BLaER1 (cell line): ENCODE measurements at regions not wholly inside any gene's neighbourhood (a gene's known extent, or its start where the extent isn't known, plus 50 kb on each side); places are given as distances from the start of the nearest gene placed in this dataset.
A peak's percentile ranks its signal among the peaks of the same experiment; 100 is the strongest.

Experiments used
- H3K27ac ChIP-seq: shearing (Covaris generic); formaldehyde crosslinking; 2 replicates; pipeline ENCODE4 v1.8.1; 2022
- H3K27me3 ChIP-seq: shearing (Covaris generic); formaldehyde crosslinking; 2 replicates; pipeline ENCODE4 v1.8.1; 2022
- H3K36me3 ChIP-seq: shearing (Covaris generic); formaldehyde crosslinking; 2 replicates; pipeline ENCODE4 v1.8.1; 2022
- H3K4me1 ChIP-seq: shearing (Covaris generic); formaldehyde crosslinking; 2 replicates; pipeline ENCODE4 v1.8.1; 2022
- H3K4me2 ChIP-seq: shearing (Covaris generic); formaldehyde crosslinking; 2 replicates; pipeline ENCODE4 v1.8.1; 2022
- H3K4me3 ChIP-seq: shearing (Covaris generic); formaldehyde crosslinking; 2 replicates; pipeline ENCODE4 v1.8.1; 2022
- H3K9ac ChIP-seq: shearing (Covaris generic); formaldehyde crosslinking; 2 replicates; pipeline ENCODE4 v1.8.1; 2022
- H3K9me3 ChIP-seq: shearing (Covaris generic); formaldehyde crosslinking; 2 replicates; pipeline ENCODE4 v1.8.1; 2022
- H4K20me1 ChIP-seq: shearing (Covaris generic); formaldehyde crosslinking; 2 replicates; pipeline ENCODE4 v1.8.1; 2022
- Cebpa-rat ChIP-seq: shearing (Covaris generic); IDR thresholded peaks from 2 replicates; pipeline ENCODE4 v1.8.1; 2022

DNA sequence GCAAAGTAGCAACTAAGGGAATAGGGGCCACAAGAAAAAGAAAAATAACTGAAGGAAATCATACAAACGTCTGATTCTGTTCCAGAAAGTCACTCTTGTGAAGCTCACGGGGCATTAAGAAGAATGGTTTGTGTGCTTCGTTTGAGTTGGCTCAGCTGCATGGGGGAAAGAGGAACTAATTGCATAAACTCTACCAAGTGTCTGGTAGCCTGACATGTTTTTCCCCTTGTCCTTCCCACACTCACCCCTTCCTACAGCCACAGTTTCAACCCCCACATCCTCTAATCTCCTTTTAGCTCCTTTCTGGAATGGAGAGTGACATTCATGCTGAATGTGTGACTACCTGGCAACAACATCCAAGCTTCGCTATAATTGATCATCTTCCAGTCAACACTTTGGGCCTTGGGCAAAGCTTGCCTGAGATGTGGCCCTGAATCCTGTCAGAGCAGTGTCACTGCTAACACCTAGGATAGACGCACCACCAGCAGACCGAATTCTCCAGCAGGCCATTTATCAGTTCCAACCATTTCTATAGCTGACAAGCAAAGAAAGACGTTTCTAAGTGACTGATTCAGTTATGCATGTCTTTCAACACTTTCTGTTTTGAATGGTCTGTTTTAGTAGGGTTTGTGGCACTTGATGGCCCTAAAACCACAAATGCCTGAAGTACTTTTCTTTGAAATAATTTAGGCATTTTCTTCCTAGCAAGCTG is 439.6 kb downstream of the TTLL7 start:
- Histone ChIP-seq H3K4me3 (no peak overlapping the region), H3K4me2 (peak overlapping the region; percentile 31; the same call in 1 of the 2 replicates)

DNA sequence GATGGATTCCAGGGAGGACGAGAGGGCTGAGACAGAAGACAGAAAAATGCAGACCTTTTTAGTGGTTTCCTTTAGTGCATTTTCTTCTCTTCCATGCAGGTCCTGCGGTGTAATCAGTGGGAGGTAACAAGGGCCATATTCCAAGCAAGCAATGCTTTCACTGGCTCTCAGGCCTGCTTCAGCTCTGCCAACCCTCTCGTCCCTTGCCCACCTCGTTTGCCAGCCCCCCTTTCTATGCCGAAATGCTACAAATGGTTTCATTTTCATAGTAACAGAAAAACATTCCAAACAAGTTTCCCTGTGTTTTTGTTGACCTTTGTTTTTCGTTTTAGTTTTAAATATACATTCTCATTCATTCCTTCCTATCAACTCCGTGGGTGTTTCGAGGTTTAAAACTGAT is 443.1 kb downstream of the TTLL7 start:
- Histone ChIP-seq H3K27me3 (no peaks in the 10 kb centered on the region), H3K4me3 (no peak overlapping the region), H4K20me1 (no peaks in the 10 kb centered on the region), H3K4me2 (no peak overlapping the region), H3K4me1 (peaks cover 20% of the 10 kb centered on the region), H3K27ac (no peak overlapping the region), H3K9me3 (no peaks in the 10 kb centered on the region), H3K36me3 (no peaks in the 10 kb centered on the region), H3K9ac (no peak overlapping the region)
- TF ChIP-seq Cebpa-rat = no peak

More for the DNA sequence above, 439.6 kb downstream of the TTLL7 start:
- Histone ChIP-seq H3K4me1 (peaks cover 20% of the 10 kb centered on the region), H3K27ac (no peak overlapping the region), H3K9me3 (no peaks in the 10 kb centered on the region), H4K20me1 (no peaks in the 10 kb centered on the region), H3K9ac (no peak overlapping the region), H3K27me3 (no peaks in the 10 kb centered on the region), H3K36me3 (no peaks in the 10 kb centered on the region)
- no peak for TF ChIP-seq Cebpa-rat

DNA sequence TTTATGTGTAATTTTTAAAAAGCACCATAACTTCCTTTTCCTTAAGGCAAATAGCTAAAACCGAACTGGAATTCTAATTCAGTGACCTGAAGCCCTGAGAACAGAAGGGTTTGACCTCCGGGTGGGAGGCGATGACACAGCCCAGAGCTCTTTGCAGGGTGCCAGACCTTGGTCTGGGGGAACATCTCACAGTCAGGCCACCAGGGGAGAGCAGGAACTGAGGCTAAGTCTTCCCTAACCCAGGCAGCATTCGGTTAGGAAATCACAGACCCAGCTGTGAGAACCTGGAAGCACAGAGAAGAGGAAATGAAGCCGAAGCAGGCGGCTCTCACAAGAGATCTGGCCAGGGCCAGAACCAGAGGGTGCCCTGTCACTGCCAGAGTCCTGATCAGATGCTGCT is 444.8 kb downstream of the TTLL7 start:
- Histone ChIP-seq H3K4me3 (no peak overlapping the region), H3K9me3 (no peaks in the 10 kb centered on the region), H3K4me1 (peaks cover 12% of the 10 kb centered on the region), H3K4me2 (no peak overlapping the region), H3K27ac (no peak overlapping the region), H3K36me3 (no peaks in the 10 kb centered on the region), H3K27me3 (no peaks in the 10 kb centered on the region), H4K20me1 (no peaks in the 10 kb centered on the region), H3K9ac (no peak overlapping the region)
- TF ChIP-seq Cebpa-rat = no peak

DNA sequence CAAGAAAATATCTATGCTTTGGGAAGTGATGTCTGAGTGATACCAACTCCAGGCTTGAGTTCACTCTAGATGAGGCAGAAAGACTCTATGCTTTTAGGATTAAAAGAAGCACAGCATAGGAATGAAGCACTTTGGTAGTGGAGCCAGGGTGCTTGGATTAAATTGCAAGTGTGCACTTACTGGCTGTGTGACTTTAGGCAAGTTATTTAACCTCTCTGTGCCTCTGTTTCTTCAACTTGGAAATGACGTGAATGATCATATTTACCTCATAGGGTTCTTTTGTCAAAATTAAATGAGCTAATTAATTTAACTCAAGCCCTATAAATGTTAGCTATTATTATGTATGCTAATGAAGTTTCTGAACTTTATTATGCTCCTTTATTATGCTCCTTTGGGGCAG is 446.1 kb downstream of the TTLL7 start:
- TF ChIP-seq Cebpa-rat = no peak
- Histone ChIP-seq H4K20me1 (no peaks in the 10 kb centered on the region), H3K27ac (no peak overlapping the region), H3K4me3 (no peak overlapping the region), H3K9ac (no peak overlapping the region), H3K4me2 (no peak overlapping the region), H3K9me3 (no peaks in the 10 kb centered on the region), H3K36me3 (no peaks in the 10 kb centered on the region), H3K27me3 (no peaks in the 10 kb centered on the region), H3K4me1 (no peaks in the 10 kb centered on the region)

GRCh38 chr1:83548311-83548710 is 450.6 kb downstream of the TTLL7 start:
- Histone ChIP-seq H3K4me3 (no peak overlapping the region), H3K4me2 (no peak overlapping the region), H3K9ac (no peak overlapping the region), H3K36me3 (no peaks in the 10 kb centered on the region), H3K27me3 (no peaks in the 10 kb centered on the region), H3K27ac (no peak overlapping the region), H3K9me3 (no peaks in the 10 kb centered on the region), H4K20me1 (no peaks in the 10 kb centered on the region), H3K4me1 (no peaks in the 10 kb centered on the region)
- TF ChIP-seq Cebpa-rat = no peak

GRCh38 chr1:83547901-83548300 is 451.0 kb downstream of the TTLL7 start:
- H3K9ac ChIP-seq = no peak overlapping the region
- no peak overlapping the region for H3K4me3 ChIP-seq
- no peaks in the 10 kb centered on the region for H3K9me3 ChIP-seq
- no peaks in the 10 kb centered on the region for H4K20me1 ChIP-seq
- H3K27ac ChIP-seq = no peak overlapping the region
- no peaks in the 10 kb centered on the region for H3K36me3 ChIP-seq
- H3K27me3 ChIP-seq = no peaks in the 10 kb centered on the region
- H3K4me2 ChIP-seq = no peak overlapping the region
- TF ChIP-seq Cebpa-rat = no peak
- no peaks in the 10 kb centered on the region for H3K4me1 ChIP-seq

GRCh38 chr1:83546874-83547273 is 452.1 kb downstream of the TTLL7 start:
- H3K4me1 ChIP-seq = no peaks in the 10 kb centered on the region
- H3K9me3 ChIP-seq = no peaks in the 10 kb centered on the region
- no peak overlapping the region for H3K27ac ChIP-seq
- no peak overlapping the region for H3K4me2 ChIP-seq
- no peak overlapping the region for H3K4me3 ChIP-seq
- no peaks in the 10 kb centered on the region for H3K27me3 ChIP-seq
- no peaks in the 10 kb centered on the region for H4K20me1 ChIP-seq
- no peaks in the 10 kb centered on the region for H3K36me3 ChIP-seq
- TF ChIP-seq Cebpa-rat = no peak
- H3K9ac ChIP-seq = no peak overlapping the region

- Histone ChIP-seq H3K36me3 (no peaks in the 10 kb centered on the region), H3K9ac (no peak overlapping the region), H3K4me3 (no peak overlapping the region), H3K4me1 (no peaks in the 10 kb centered on the region), H4K20me1 (no peaks in the 10 kb centered on the region), H3K27me3 (no peaks in the 10 kb centered on the region), H3K27ac (no peak overlapping the region), H3K9me3 (no peaks in the 10 kb centered on the region), H3K4me2 (no peak overlapping the region)
- TF ChIP-seq Cebpa-rat = no peak
Observed at GRCh38 chr1:83545066-83545862, 453.7 kb downstream of the TTLL7 start.

DNA sequence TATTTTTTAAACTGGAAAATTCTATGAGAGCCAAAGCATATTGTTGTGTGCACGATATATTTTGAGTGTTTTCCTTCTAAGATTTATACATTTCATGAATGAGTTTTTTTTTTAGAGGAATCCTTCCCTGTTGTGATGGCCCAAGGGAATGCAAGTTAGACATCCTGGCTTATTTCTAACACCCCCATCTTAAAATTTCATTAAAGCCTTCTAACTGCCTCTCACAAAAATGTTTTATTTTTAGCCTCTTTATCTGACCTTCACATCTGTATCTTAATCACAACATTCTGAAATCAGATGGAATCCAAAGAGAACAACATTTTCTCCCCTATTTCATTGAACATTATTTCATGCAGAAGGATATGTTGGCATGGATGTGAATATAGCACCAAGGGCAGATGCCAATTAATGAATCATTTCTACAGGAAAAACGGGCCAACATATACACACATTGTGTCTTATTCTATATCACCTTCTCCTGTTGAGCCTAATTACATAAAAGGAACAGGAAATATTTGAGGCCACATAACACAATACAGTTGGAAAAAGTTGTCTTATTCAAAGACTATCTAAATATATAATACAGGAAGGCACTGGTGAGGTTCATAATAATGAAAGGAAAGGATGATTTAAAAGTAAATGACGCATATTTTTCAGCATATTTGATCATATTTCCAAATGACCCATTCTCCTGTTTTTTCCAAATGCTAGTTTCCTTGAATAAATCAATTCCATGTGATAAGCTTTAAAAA is 455.5 kb downstream of the TTLL7 start:
- H3K9me3 ChIP-seq = no peaks in the 10 kb centered on the region
- H3K36me3 ChIP-seq = no peaks in the 10 kb centered on the region
- H3K4me2 ChIP-seq = no peak overlapping the region
- no peak overlapping the region for H3K9ac ChIP-seq
- H3K27me3 ChIP-seq = no peaks in the 10 kb centered on the region
- H4K20me1 ChIP-seq = no peaks in the 10 kb centered on the region
- no peak overlapping the region for H3K27ac ChIP-seq
- H3K4me3 ChIP-seq = no peak overlapping the region
- no peak for TF ChIP-seq Cebpa-rat
- H3K4me1 ChIP-seq = no peaks in the 10 kb centered on the region
